K562 (cell line): ENCODE measurements at regions not wholly inside any gene's neighbourhood (a gene's known extent, or its start where the extent isn't known, plus 50 kb on each side); places are given as distances from the start of the nearest gene placed in this dataset.

Source experiments
- ATAC-seq: fragments of 200-7000 bp; cut with Tn5 transposase; 3 replicates; pipeline ENCODE4 v1.9.1; 2020; ENCODE audit warnings: moderate library complexity
- BruUV-seq: library from RNA; stranded (reverse); fragments of 400-500 nt; replicated peaks from 2 replicates; lab custom pipeline; 2021; lab: Mats Ljungman, UMichigan
- CTCF ChIA-PET: fragments of 300-600 bp; formaldehyde crosslinking; extraction: SDS; loops from one replicate; lab custom pipeline; 2021; ENCODE audit warnings: low intra/inter-chr PET ratio; lab: Yijun Ruan, JAX
- POLR2A ChIA-PET: fragments of 300-600, 350-650 bp; sonication (Branson Sonifier 250); formaldehyde crosslinking; extraction: SDS; loops from one replicate; lab custom pipeline; 2021; ENCODE audit warnings: antibody characterized with exemption, inconsistent platforms; lab: Yijun Ruan, JAX
- DNase-seq, 4 experiments: peaks; one replicate each; pipeline versions ENCODE4 v3.0.0 to v3.0.0-alpha.2; 2011 to 2018; ENCODE audit warnings: low spot score in 3 of 4, mixed read lengths in 3 of 4; ENCODE audit errors: extremely low read depth in 1 of 4
- FAIRE-seq: peaks from 2 replicates; lab custom pipeline; 2011; peaks lifted over from hg19 to GRCh38; lab: Jason Lieb, UNC
- H2AFZ ChIP-seq: 2 replicates; pipeline ENCODE4 v1.6.0; 2011; ENCODE audit warnings: low read depth, low read length, control low read depth, inconsistent platforms
- H3K27ac ChIP-seq: fragments of 200-600 bp; 3 replicates; pipeline ENCODE4 v1.8.0; 2011; ENCODE audit warnings: low read depth, mild to moderate bottlenecking, control low read depth, inconsistent platforms, low read length, moderate library complexity, mixed read lengths; ENCODE audit errors: extremely low read depth
- H3K27me3 ChIP-seq, 2 experiments: fragments of 300-600 bp in 1 of 2; 2 replicates in 1 of 2; 3 replicates in 1 of 2; pipeline versions ENCODE4 v1.6.0 to v1.8.0; 2011; ENCODE audit warnings: inconsistent platforms in 2 of 2, low read length in 2 of 2, mild to moderate bottlenecking in 1 of 2, mixed read lengths in 1 of 2, moderate library complexity in 1 of 2; ENCODE audit not compliant: control insufficient read depth in 2 of 2, insufficient read depth in 2 of 2
- H3K36me3 ChIP-seq: fragments of 300-600 bp; 3 replicates; pipeline ENCODE4 v1.8.0; 2011; ENCODE audit warnings: mild to moderate bottlenecking, low read length, inconsistent platforms; ENCODE audit not compliant: control insufficient read depth, insufficient read depth
- H3K4me1 ChIP-seq, 2 experiments: fragments of 200-600 bp in 1 of 2; replicated peaks in 1 of 2; 2 replicates in 1 of 2; 3 replicates in 1 of 2; pipeline versions ENCODE4 v1.5.1 to v1.8.0; 2011; ENCODE audit warnings: inconsistent platforms in 2 of 2, low read length in 2 of 2, mild to moderate bottlenecking in 1 of 2, mixed read lengths in 1 of 2, moderate library complexity in 1 of 2; ENCODE audit not compliant: control insufficient read depth in 2 of 2, insufficient read depth in 2 of 2
- H3K4me2 ChIP-seq: 2 replicates; pipeline ENCODE4 v1.6.1; 2011; ENCODE audit warnings: low read length, control low read depth, inconsistent platforms, mixed read lengths; ENCODE audit not compliant: insufficient read depth
- H3K4me3 ChIP-seq: fragments of 200-600 bp; sonication (generic), shearing (Covaris generic); 2 replicates; pipeline ENCODE4 v1.5.1; 2016; ENCODE audit warnings: control low read depth, inconsistent platforms
- H3K79me2 ChIP-seq: fragments of 200-600 bp; 3 replicates; pipeline ENCODE4 v1.8.0; 2011; ENCODE audit warnings: low read length, inconsistent platforms; ENCODE audit not compliant: control insufficient read depth, insufficient read depth
- H3K9ac ChIP-seq, 2 experiments: 2 replicates each; pipeline versions ENCODE4 v1.6.0 to v1.6.1; 2011; ENCODE audit warnings: low read depth in 2 of 2, low read length in 2 of 2, control low read depth in 1 of 2, inconsistent platforms in 1 of 2, mild to moderate bottlenecking in 1 of 2, mixed read lengths in 1 of 2; ENCODE audit not compliant: insufficient read depth in 1 of 2
- H3K9me1 ChIP-seq: one replicate; pipeline ENCODE4 v1.6.0; 2011; ENCODE audit warnings: inconsistent platforms, mild to moderate bottlenecking, low read length, moderate library complexity; ENCODE audit not compliant: control insufficient read depth, insufficient read depth
- H3K9me3 ChIP-seq: replicated peaks from 2 replicates; pipeline ENCODE4 v1.5.1; 2011; ENCODE audit warnings: low read depth, low read length, inconsistent platforms; ENCODE audit not compliant: control insufficient read depth, insufficient read depth
- H4K20me1 ChIP-seq: replicated peaks from 2 replicates; pipeline ENCODE4 v1.6.1; 2011; ENCODE audit warnings: low read length, inconsistent platforms, mixed read lengths; ENCODE audit not compliant: control insufficient read depth, insufficient read depth
- E2F8 ChIP-seq: fragments of 450-650 bp; IDR thresholded peaks from 2 replicates; pipeline ENCODE4 v1.7.1; 2018; ENCODE audit warnings: mild to moderate bottlenecking, low read depth; ENCODE audit not compliant: partially characterized antibody
- ESRRB ChIP-seq: fragments of 250-450 bp; sonication (Bioruptor Pico); IDR thresholded peaks from 2 replicates; pipeline ENCODE4 v1.5.0; 2020; ENCODE audit warnings: mild to moderate bottlenecking, moderate library complexity, borderline replicate concordance
- FOXK1 ChIP-seq: sonication (generic); formaldehyde crosslinking; IDR thresholded peaks from 2 replicates; pipeline ENCODE4 v1.8.0; 2022; ENCODE audit warnings: missing genetic modification reagents, mild to moderate bottlenecking, borderline replicate concordance
- HDAC1 ChIP-seq, 2 experiments: fragments of 450-650 bp; IDR thresholded peaks; 2 replicates each; pipeline ENCODE4 v1.6.1; 2016 to 2017; ENCODE audit warnings: inconsistent platforms in 1 of 2, mild to moderate bottlenecking in 1 of 2, moderate library complexity in 1 of 2
- KAT2B ChIP-seq: IDR thresholded peaks from one replicate; pipeline ENCODE4 v1.6.1; 2012; ENCODE audit warnings: low read depth, mild to moderate bottlenecking, control low read depth, inconsistent platforms, low read length, moderate library complexity
- LCOR ChIP-seq: sonication (generic); formaldehyde crosslinking; IDR thresholded peaks from 2 replicates; pipeline ENCODE4 v1.8.0; 2022; ENCODE audit warnings: mild to moderate bottlenecking, missing genetic modification reagents
- NR2C1 ChIP-seq, 2 experiments: fragments of 450-650 bp; IDR thresholded peaks; 2 replicates each; pipeline ENCODE4 v1.6.1; 2017; ENCODE audit warnings: mild to moderate bottlenecking in 2 of 2, antibody characterized with exemption in 1 of 2, inconsistent platforms in 1 of 2, missing compliant biosample characterization in 1 of 2, missing genetic modification characterization in 1 of 2
- PML ChIP-seq: IDR thresholded peaks from 2 replicates; pipeline ENCODE4 v1.6.1; 2012; ENCODE audit warnings: low read length, inconsistent platforms
- RBM22 ChIP-seq: fragments of 200-400 bp; formaldehyde crosslinking; IDR thresholded peaks from 2 replicates; pipeline ENCODE4 v1.6.1; 2018; ENCODE audit warnings: low read length, low read depth; ENCODE audit not compliant: poor library complexity, severe bottlenecking
- WGBS: fragments of 100-300 bp; shearing (Covaris generic); methylation state at CpG from one replicate; pipeline ENCODE4 v1.1.6; 2016; ENCODE audit warnings: low coverage, mixed read lengths; ENCODE audit not compliant: insufficient coverage; ENCODE audit errors: missing lambda C conversion rate; 5-methylcytosine and 5-hydroxymethylcytosine counted together
- in situ Hi-C: fragments of 300-500 bp; cut with MboI; formaldehyde crosslinking; loops from 4 replicates; pipeline ENCODE4 v1.15.0; 2018; ENCODE audit warnings: inconsistent platforms, mixed read lengths
- intact Hi-C: fragments of 100-400 bp; cut with micrococcal nuclease; formaldehyde crosslinking; loops from 2 replicates; pipeline ENCODE4 v1.14.2; 2022
- TF ChIP-seq, protein P1 (sequence below), 2 experiments: IDR thresholded peaks in 1 of 2; conservative IDR thresholded peaks in 1 of 2; 2 replicates each; pipeline ENCODE4 v1.6.1; 2016; ENCODE audit warnings: low read depth in 2 of 2, mild to moderate bottlenecking in 1 of 2, missing compliant biosample characterization in 1 of 2, missing genetic modification characterization in 1 of 2, moderate library complexity in 1 of 2
- TF ChIP-seq, protein P2 (sequence below): sonication (generic); formaldehyde crosslinking; IDR thresholded peaks from 2 replicates; pipeline ENCODE4 v1.8.0; 2022; ENCODE audit warnings: missing genetic modification reagents, mild to moderate bottlenecking, moderate library complexity, borderline replicate concordance
- TF ChIP-seq, protein P3 (sequence below): fragments of 450-650 bp; IDR thresholded peaks from 2 replicates; pipeline ENCODE4 v1.7.0; 2016; ENCODE audit warnings: borderline replicate concordance

GRCh38 chr10:8700689-8701088 lies 646.2 kb downstream of the GATA3 start (continued):
- TF ChIP-seq HDAC1 (IDR thresholded peaks at IDR 0.05): no peak
- TF ChIP-seq ESRRB (CRISPR knock-in tag): no peak
- no peak for TF ChIP-seq RBM22
- TF ChIP-seq FOXK1: no peak
- TF ChIP-seq, protein P1, sequence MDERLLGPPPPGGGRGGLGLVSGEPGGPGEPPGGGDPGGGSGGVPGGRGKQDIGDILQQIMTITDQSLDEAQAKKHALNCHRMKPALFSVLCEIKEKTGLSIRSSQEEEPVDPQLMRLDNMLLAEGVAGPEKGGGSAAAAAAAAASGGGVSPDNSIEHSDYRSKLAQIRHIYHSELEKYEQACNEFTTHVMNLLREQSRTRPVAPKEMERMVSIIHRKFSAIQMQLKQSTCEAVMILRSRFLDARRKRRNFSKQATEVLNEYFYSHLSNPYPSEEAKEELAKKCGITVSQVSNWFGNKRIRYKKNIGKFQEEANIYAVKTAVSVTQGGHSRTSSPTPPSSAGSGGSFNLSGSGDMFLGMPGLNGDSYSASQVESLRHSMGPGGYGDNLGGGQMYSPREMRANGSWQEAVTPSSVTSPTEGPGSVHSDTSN (CRISPR knock-in tag; IDR thresholded peaks at IDR 0.05; ENCODE audit: low read depth): no peak
- TF ChIP-seq, protein P1 (tag; conservative IDR thresholded peaks at IDR 0.05; ENCODE audit: low read depth): no peak
- TF ChIP-seq PML: no peak

DNA sequence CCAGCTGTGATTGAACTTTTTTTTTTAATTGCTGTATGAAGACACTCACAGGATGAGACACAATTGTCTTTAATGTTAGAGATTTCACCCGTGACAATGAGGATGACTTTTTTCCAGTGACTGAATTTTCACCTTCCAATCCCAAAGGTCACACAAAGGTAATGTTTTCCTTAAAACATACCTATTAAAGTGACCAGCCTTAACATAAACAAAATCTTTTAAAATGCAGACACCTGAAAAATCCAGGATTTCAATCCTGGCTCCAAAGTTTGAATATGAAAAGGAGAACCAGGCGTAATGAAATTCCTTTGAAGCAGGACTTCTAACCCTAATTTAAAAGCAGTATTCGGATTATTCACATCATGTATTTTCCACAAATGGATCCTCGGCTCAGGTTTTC lies 647.7 kb downstream of the GATA3 start:
- Histone ChIP-seq H3K4me1 (no peaks in the 10 kb centered on the region), H3K4me2 (no peak overlapping the region), H3K4me3 (no peak overlapping the region), H3K9me1 (no peaks in the 10 kb centered on the region), H3K27ac (no peak overlapping the region), H3K79me2 (no peaks in the 10 kb centered on the region), H3K27me3 (no peaks in the 10 kb centered on the region), H4K20me1 (no peaks in the 10 kb centered on the region), H2AFZ (no peak overlapping the region), H3K36me3 (no peaks in the 10 kb centered on the region), H3K9ac (no peak overlapping the region), H3K9me3 (no peaks in the 10 kb centered on the region)
- TF ChIP-seq, protein P2, sequence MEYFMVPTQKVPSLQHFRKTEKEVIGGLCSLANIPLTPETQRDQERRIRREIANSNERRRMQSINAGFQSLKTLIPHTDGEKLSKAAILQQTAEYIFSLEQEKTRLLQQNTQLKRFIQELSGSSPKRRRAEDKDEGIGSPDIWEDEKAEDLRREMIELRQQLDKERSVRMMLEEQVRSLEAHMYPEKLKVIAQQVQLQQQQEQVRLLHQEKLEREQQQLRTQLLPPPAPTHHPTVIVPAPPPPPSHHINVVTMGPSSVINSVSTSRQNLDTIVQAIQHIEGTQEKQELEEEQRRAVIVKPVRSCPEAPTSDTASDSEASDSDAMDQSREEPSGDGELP (CRISPR knock-in tag): no peak
- TF ChIP-seq E2F8 (no peak), NR2C1 (IDR thresholded peaks at IDR 0.05) (no peak), NR2C1 (tag; IDR thresholded peaks at IDR 0.05) (no peak), LCOR (CRISPR knock-in tag) (no peak), KAT2B (no peak)
- TF ChIP-seq, protein P3, sequence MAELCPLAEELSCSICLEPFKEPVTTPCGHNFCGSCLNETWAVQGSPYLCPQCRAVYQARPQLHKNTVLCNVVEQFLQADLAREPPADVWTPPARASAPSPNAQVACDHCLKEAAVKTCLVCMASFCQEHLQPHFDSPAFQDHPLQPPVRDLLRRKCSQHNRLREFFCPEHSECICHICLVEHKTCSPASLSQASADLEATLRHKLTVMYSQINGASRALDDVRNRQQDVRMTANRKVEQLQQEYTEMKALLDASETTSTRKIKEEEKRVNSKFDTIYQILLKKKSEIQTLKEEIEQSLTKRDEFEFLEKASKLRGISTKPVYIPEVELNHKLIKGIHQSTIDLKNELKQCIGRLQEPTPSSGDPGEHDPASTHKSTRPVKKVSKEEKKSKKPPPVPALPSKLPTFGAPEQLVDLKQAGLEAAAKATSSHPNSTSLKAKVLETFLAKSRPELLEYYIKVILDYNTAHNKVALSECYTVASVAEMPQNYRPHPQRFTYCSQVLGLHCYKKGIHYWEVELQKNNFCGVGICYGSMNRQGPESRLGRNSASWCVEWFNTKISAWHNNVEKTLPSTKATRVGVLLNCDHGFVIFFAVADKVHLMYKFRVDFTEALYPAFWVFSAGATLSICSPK: no peak
- POLR2A ChIA-PET: no interaction called here
- WGBS: 0% methylated on average over 4 of the region's 4 CpGs
- in situ Hi-C loops: no loop called here
- intact Hi-C loops: no loop called here
- no peak for ATAC-seq
- no TSS peak for BruUV-seq
- FAIRE-seq: no peak
- CTCF ChIA-PET: no interaction called here
- no peak for DNase-seq
